Mesendoderm (in vitro differentiated cells): ENCODE measurements at regions not wholly inside any gene's neighbourhood (a gene's known extent, or its start where the extent isn't known, plus 50 kb on each side); places are given as distances from the start of the nearest gene placed in this dataset.

ENCODE experiments used
- DNase-seq: peaks from one replicate; pipeline ENCODE4 v3.0.0; 2013
- H2AK5ac ChIP-seq: 2 replicates; pipeline ENCODE4 v1.6.1; 2013; ENCODE audit warnings: low read length, inconsistent platforms
- H2BK120ac ChIP-seq: 2 replicates; pipeline ENCODE4 v1.6.1; 2013; ENCODE audit warnings: low read depth, mild to moderate bottlenecking, low read length, moderate library complexity, mixed read lengths
- H2BK15ac ChIP-seq: replicated peaks from 2 replicates; pipeline ENCODE4 v1.6.1; 2013; ENCODE audit warnings: low read depth, mild to moderate bottlenecking, moderate library complexity
- H2BK5ac ChIP-seq: 2 replicates; pipeline ENCODE4 v1.6.1; 2013; ENCODE audit warnings: low read length, inconsistent platforms
- H3K18ac ChIP-seq: 2 replicates; pipeline ENCODE4 v1.6.1; 2013; ENCODE audit warnings: mild to moderate bottlenecking, low read length, mixed read lengths
- H3K23ac ChIP-seq: one replicate; pipeline ENCODE4 v1.6.1; 2013; ENCODE audit warnings: low read length
- H3K27ac ChIP-seq: 2 replicates; pipeline ENCODE4 v1.5.1; 2013; ENCODE audit warnings: low read depth, mild to moderate bottlenecking, inconsistent platforms, low read length, moderate library complexity
- H3K27me3 ChIP-seq: 2 replicates; pipeline ENCODE4 v1.6.1; 2013; ENCODE audit warnings: low read length, control low read depth, mild to moderate bottlenecking, inconsistent platforms; ENCODE audit not compliant: insufficient read depth, poor library complexity
- H3K36me3 ChIP-seq: 2 replicates; pipeline ENCODE4 v1.6.1; 2013; ENCODE audit warnings: low read length, inconsistent platforms; ENCODE audit not compliant: control insufficient read depth, insufficient read depth
- H3K4ac ChIP-seq: one replicate; pipeline ENCODE4 v1.6.1; 2013; ENCODE audit warnings: low read depth, mild to moderate bottlenecking, low read length, moderate library complexity
- H3K4me1 ChIP-seq: 2 replicates; pipeline ENCODE4 v1.6.1; 2013; ENCODE audit warnings: low read depth, low read length, inconsistent platforms; ENCODE audit not compliant: control insufficient read depth
- H3K4me2 ChIP-seq: 2 replicates; pipeline ENCODE4 v1.6.1; 2013; ENCODE audit warnings: low read length
- H3K4me3 ChIP-seq: 2 replicates; pipeline ENCODE4 v1.5.1; 2013; ENCODE audit warnings: mild to moderate bottlenecking, low read length
- H3K56ac ChIP-seq: one replicate; pipeline ENCODE4 v1.6.1; 2013; ENCODE audit warnings: low read length
- H3K79me1 ChIP-seq: 2 replicates; pipeline ENCODE4 v1.6.1; 2013; ENCODE audit warnings: low read length, inconsistent platforms
- H3K79me2 ChIP-seq: 2 replicates; pipeline ENCODE4 v1.6.1; 2013; ENCODE audit warnings: mild to moderate bottlenecking, low read length; ENCODE audit not compliant: control insufficient read depth, insufficient read depth
- H3K9ac ChIP-seq: 2 replicates; pipeline ENCODE4 v1.6.1; 2013; ENCODE audit warnings: low read length, inconsistent platforms
- H4K5ac ChIP-seq: one replicate; pipeline ENCODE4 v1.6.1; 2013; ENCODE audit warnings: low read length
- H4K8ac ChIP-seq: one replicate; pipeline ENCODE4 v1.6.1; 2013; ENCODE audit warnings: low read depth, mild to moderate bottlenecking, control low read depth, low read length, moderate library complexity
- WGBS: extraction: QIAGEN DNeasy Blood & Tissue Kit; methylation state at CpG from one replicate; pipeline ENCODE4 v1.1.7; 2013; ENCODE audit warnings: low lambda C conversion rate, missing lambda C conversion rate; ENCODE audit not compliant: insufficient coverage; ENCODE audit errors: extremely low coverage; 5-methylcytosine and 5-hydroxymethylcytosine counted together

- Histone ChIP-seq H2BK15ac (no peak overlapping the region), H3K56ac (no peak overlapping the region), H3K18ac (no peak overlapping the region), H2BK120ac (no peak overlapping the region), H3K36me3 (no peaks in the 10 kb centered on the region), H3K27me3 (no peaks in the 10 kb centered on the region), H4K8ac (no peak overlapping the region), H3K9ac (no peak overlapping the region), H3K4me2 (no peak overlapping the region), H2BK5ac (no peak overlapping the region), H3K23ac (no peak overlapping the region), H3K4me1 (no peaks in the 10 kb centered on the region), H3K4me3 (no peak overlapping the region), H3K79me1 (no peaks in the 10 kb centered on the region), H4K5ac (no peak overlapping the region), H3K4ac (no peak overlapping the region), H3K79me2 (no peaks in the 10 kb centered on the region), H3K27ac (no peak overlapping the region), H2AK5ac (no peak overlapping the region)
- WGBS: no CpG with 5 or more reads among the region's 3 CpGs
- DNase-seq: no peak
Measured at GRCh38 chr4:144873226-144873990, 224.6 kb downstream of the ANAPC10 start.

- Histone ChIP-seq H3K4me3 (no peak overlapping the region), H3K27ac (no peak overlapping the region), H3K4ac (no peak overlapping the region), H3K9ac (no peak overlapping the region), H3K4me1 (no peaks in the 10 kb centered on the region), H3K79me2 (no peaks in the 10 kb centered on the region), H3K23ac (no peak overlapping the region), H4K8ac (no peak overlapping the region), H2BK120ac (no peak overlapping the region), H3K56ac (no peak overlapping the region), H2BK15ac (no peak overlapping the region), H2BK5ac (no peak overlapping the region), H3K27me3 (no peaks in the 10 kb centered on the region), H3K79me1 (no peaks in the 10 kb centered on the region), H4K5ac (no peak overlapping the region), H3K18ac (no peak overlapping the region), H3K4me2 (no peak overlapping the region), H3K36me3 (no peaks in the 10 kb centered on the region), H2AK5ac (no peak overlapping the region)
- no CpG with 5 or more reads among the region's 3 CpGs for WGBS
- no peak for DNase-seq
Measured at GRCh38 chr4:144894573-144894972, 203.4 kb downstream of the ANAPC10 start.

DNA sequence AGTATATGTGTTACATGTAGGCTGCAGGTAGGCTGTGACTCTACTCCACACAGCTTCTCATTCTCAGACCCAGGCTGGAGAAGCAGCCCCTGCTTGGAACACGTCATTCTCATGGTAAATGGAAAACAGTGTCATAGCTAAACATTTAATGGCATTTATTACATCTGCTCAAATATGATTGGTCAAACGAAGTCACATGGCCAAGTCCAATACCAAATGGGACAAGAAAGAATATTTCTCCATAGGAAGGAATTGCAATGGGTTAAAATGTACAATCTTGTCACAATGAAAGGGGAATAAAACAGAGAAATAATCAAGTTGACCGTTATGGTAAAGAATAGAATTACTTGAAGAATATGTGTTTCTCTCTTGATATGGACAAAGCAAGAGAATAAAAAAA lies 198.6 kb downstream of the ANAPC10 start:
- WGBS: no CpG with 5 or more reads among the region's 3 CpGs
- no peak overlapping the region for H3K4me2 ChIP-seq

DNA sequence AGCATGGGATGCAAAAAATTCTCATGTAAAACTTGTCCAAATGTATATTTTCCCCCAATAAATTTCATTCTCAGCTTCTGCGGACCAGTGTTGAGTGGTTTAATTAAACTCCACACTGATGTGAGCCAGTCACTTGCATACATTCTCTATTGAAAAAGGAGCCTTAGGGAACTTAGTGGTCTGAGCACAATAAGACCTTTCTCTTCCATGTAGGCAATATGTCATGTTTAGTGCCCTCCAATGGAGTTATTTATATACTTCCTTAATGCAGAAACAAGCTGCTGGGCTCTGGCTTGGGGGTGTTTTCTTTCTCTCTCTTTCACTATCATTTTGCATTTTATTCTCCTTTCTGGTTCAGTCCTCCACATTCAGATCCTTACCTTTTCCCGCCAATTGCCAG lies 196.9 kb downstream of the ANAPC10 start:
- H2AK5ac ChIP-seq: no peak overlapping the region
- H4K5ac ChIP-seq: no peak overlapping the region
- no peak overlapping the region for H3K4ac ChIP-seq
- no peaks in the 10 kb centered on the region for H3K36me3 ChIP-seq
- H3K23ac ChIP-seq: no peak overlapping the region
- no peak overlapping the region for H3K27ac ChIP-seq
- H3K9ac ChIP-seq: no peak overlapping the region
- no CpG with 5 or more reads among the region's 2 CpGs for WGBS
- no peak overlapping the region for H2BK5ac ChIP-seq
- no peak overlapping the region for H2BK15ac ChIP-seq
- no peak overlapping the region for H3K56ac ChIP-seq
- H3K27me3 ChIP-seq: no peaks in the 10 kb centered on the region
- H3K4me2 ChIP-seq: no peak overlapping the region
- H3K4me1 ChIP-seq: no peaks in the 10 kb centered on the region
- no peaks in the 10 kb centered on the region for H3K79me1 ChIP-seq
- no peak overlapping the region for H3K18ac ChIP-seq
- H3K4me3 ChIP-seq: no peak overlapping the region
- DNase-seq: no peak
- no peaks in the 10 kb centered on the region for H3K79me2 ChIP-seq
- H2BK120ac ChIP-seq: no peak overlapping the region
- no peak overlapping the region for H4K8ac ChIP-seq

More for the DNA sequence above, 198.6 kb downstream of the ANAPC10 start:
- H2BK5ac ChIP-seq: no peak overlapping the region
- no peaks in the 10 kb centered on the region for H3K79me1 ChIP-seq
- no peak overlapping the region for H3K4ac ChIP-seq
- H3K4me1 ChIP-seq: no peaks in the 10 kb centered on the region
- no peaks in the 10 kb centered on the region for H3K27me3 ChIP-seq
- H3K56ac ChIP-seq: no peak overlapping the region
- no peak overlapping the region for H2AK5ac ChIP-seq
- no peak overlapping the region for H3K27ac ChIP-seq
- H3K4me3 ChIP-seq: no peak overlapping the region
- no peak overlapping the region for H3K18ac ChIP-seq
- DNase-seq: no peak
- H4K5ac ChIP-seq: no peak overlapping the region
- H3K23ac ChIP-seq: no peak overlapping the region
- H3K79me2 ChIP-seq: no peaks in the 10 kb centered on the region
- H3K9ac ChIP-seq: no peak overlapping the region
- no peak overlapping the region for H4K8ac ChIP-seq
- H2BK120ac ChIP-seq: no peak overlapping the region
- no peaks in the 10 kb centered on the region for H3K36me3 ChIP-seq
- H2BK15ac ChIP-seq: no peak overlapping the region

- Histone ChIP-seq H3K18ac (no peak overlapping the region), H3K4me2 (no peak overlapping the region), H2AK5ac (no peak overlapping the region), H4K5ac (no peak overlapping the region), H3K4ac (no peak overlapping the region), H3K27ac (no peak overlapping the region), H3K79me2 (no peaks in the 10 kb centered on the region), H3K79me1 (no peaks in the 10 kb centered on the region), H4K8ac (no peak overlapping the region), H2BK5ac (no peak overlapping the region), H3K36me3 (no peaks in the 10 kb centered on the region), H3K27me3 (no peaks in the 10 kb centered on the region), H3K23ac (no peak overlapping the region), H2BK15ac (no peak overlapping the region), H3K4me3 (no peak overlapping the region), H3K56ac (no peak overlapping the region), H3K9ac (no peak overlapping the region), H2BK120ac (no peak overlapping the region), H3K4me1 (no peaks in the 10 kb centered on the region)
- no CpG with 5 or more reads among the region's 1 CpG for WGBS
- no peak for DNase-seq
Measured at GRCh38 chr4:144902614-144903013, 195.4 kb downstream of the ANAPC10 start.
